ENCODE measurements at regions not wholly inside any gene's neighbourhood (a gene's known extent, or its start where the extent isn't known, plus 50 kb on each side); places are given as distances from the start of the nearest gene placed in this dataset.

- no peak for TF ChIP-seq CTCF (IDR thresholded peaks at IDR 0.05)
- TF ChIP-seq POLR2A (IDR thresholded peaks at IDR 0.05) = no peak
These were observed 104.6 kb downstream of the MTX3 start for GRCh38 chr5:79886456-79886855.
